ENCODE measurements at regions not wholly inside any gene's neighbourhood (a gene's known extent, or its start where the extent isn't known, plus 50 kb on each side); places are given as distances from the start of the nearest gene placed in this dataset.

GRCh38 chr3:144079634-144080033, 108.0 kb downstream of the DIPK2A start:
- H3K4me1 Mint-ChIP-seq, result no peaks in the 10 kb centered on the region
- WGBS (ENCODE audit: extremely low coverage, insufficient read length, low lambda C conversion rate), result no CpG with 5 or more reads among the region's 2 CpGs
- H3T11ph ChIP-seq (ENCODE audit: low read length), result no peak overlapping the region
- H3K23me2 ChIP-seq (ENCODE audit: insufficient read length, low read depth, low read length, poor library complexity, severe bottlenecking), result no peaks in the 10 kb centered on the region
- no peak overlapping the region for H4K8ac ChIP-seq (replicated peaks; ENCODE audit: insufficient read length, low read depth, low read length)
- H3K9me3 Mint-ChIP-seq, result no peaks in the 10 kb centered on the region
- no peak overlapping the region for H2BK15ac ChIP-seq (ENCODE audit: low read depth, low read length)
- no peak overlapping the region for H4K91ac ChIP-seq (ENCODE audit: insufficient read length, low read depth, low read length)
- no peak overlapping the region for H3K23ac ChIP-seq (ENCODE audit: insufficient read length, low read depth, low read length)
- H3K18ac ChIP-seq (ENCODE audit: insufficient read length, low read depth, low read length), result no peak overlapping the region
- H2BK20ac ChIP-seq (ENCODE audit: low read depth, low read length, poor library complexity, severe bottlenecking), result no peak overlapping the region
- no peak overlapping the region for H3K56ac ChIP-seq (ENCODE audit: insufficient read length, low read depth, low read length)
- no peaks in the 10 kb centered on the region for H3K36me3 Mint-ChIP-seq (ENCODE audit: insufficient read depth in 1 of 3, low read depth in 3 of 3)
- H4K20me1 ChIP-seq (ENCODE audit: control insufficient read depth, insufficient read depth, insufficient read length), result no peaks in the 10 kb centered on the region
- H3K79me2 ChIP-seq (ENCODE audit: insufficient read depth, low read length), result no peaks in the 10 kb centered on the region
- H3K14ac ChIP-seq (ENCODE audit: insufficient read depth, low read length), result no peak overlapping the region
- no peak overlapping the region for H3K4me3 Mint-ChIP-seq
- DNase-seq, result no peak
- H2BK12ac ChIP-seq (ENCODE audit: insufficient read length, low read depth, low read length), result no peak overlapping the region
- H3K4ac ChIP-seq (ENCODE audit: low read depth, low read length), result no peak overlapping the region
- no peak overlapping the region for H2AK5ac ChIP-seq (ENCODE audit: insufficient read length, low read length)
- H2AFZ ChIP-seq (ENCODE audit: low read length), result no peak overlapping the region
- no peak overlapping the region for H3K4me2 ChIP-seq (ENCODE audit: insufficient read depth, insufficient read length, low read length)
- no peaks in the 10 kb centered on the region for H3K9me3 ChIP-seq (ENCODE audit: control insufficient read depth, low read depth, low read length)
- no peak overlapping the region for H2BK120ac ChIP-seq (ENCODE audit: low read depth, low read length, poor library complexity, severe bottlenecking)
- no peaks in the 10 kb centered on the region for H3K27me3 Mint-ChIP-seq (ENCODE audit: low read depth)
- H3K79me1 ChIP-seq (ENCODE audit: insufficient read depth, low read depth, low read length, poor library complexity, severe bottlenecking), result no peaks in the 10 kb centered on the region
- H3K4me1 ChIP-seq (ENCODE audit: insufficient read depth, low read length), result no peaks in the 10 kb centered on the region
- no peak overlapping the region for H3K27ac ChIP-seq (ENCODE audit: insufficient read length, low read depth, low read length)
- H2BK5ac ChIP-seq (ENCODE audit: insufficient read length, low read length), result no peak overlapping the region
- TF ChIP-seq, protein P1, sequence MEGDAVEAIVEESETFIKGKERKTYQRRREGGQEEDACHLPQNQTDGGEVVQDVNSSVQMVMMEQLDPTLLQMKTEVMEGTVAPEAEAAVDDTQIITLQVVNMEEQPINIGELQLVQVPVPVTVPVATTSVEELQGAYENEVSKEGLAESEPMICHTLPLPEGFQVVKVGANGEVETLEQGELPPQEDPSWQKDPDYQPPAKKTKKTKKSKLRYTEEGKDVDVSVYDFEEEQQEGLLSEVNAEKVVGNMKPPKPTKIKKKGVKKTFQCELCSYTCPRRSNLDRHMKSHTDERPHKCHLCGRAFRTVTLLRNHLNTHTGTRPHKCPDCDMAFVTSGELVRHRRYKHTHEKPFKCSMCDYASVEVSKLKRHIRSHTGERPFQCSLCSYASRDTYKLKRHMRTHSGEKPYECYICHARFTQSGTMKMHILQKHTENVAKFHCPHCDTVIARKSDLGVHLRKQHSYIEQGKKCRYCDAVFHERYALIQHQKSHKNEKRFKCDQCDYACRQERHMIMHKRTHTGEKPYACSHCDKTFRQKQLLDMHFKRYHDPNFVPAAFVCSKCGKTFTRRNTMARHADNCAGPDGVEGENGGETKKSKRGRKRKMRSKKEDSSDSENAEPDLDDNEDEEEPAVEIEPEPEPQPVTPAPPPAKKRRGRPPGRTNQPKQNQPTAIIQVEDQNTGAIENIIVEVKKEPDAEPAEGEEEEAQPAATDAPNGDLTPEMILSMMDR (conservative IDR thresholded peaks at IDR 0.05), result no peak
- H3K27ac Mint-ChIP-seq, result no peak overlapping the region
- H4K5ac ChIP-seq (ENCODE audit: insufficient read length, low read depth, low read length), result no peak overlapping the region
- H3K9ac ChIP-seq (ENCODE audit: extremely low read depth, insufficient read length, low read length), result no peak overlapping the region
- no peaks in the 10 kb centered on the region for H3K27me3 ChIP-seq (ENCODE audit: insufficient read depth, low read length)

Measured in H9 (cell line).